ENCODE measurements at regions not wholly inside any gene's neighbourhood (a gene's known extent, or its start where the extent isn't known, plus 50 kb on each side); places are given as distances from the start of the nearest gene placed in this dataset.

DNA sequence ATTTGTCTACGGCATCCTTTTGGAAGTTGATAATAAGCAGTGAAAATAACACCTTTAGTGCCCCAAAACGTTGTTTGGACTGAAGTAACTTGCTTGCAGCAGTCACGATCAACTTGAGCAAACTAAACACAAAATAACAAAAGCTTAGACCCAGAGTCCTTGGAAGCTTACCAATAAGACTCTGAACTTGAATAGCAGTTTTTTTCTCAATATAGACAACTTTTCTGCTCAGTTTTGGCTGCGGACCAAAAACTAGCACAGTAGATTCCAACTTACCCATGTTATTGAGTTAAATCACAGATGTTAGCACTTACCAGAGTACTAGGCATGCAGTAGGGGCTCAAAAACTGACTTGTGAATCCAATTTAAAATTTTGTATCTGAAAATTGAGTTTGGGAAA lies 746.9 kb downstream of the PCDH19 start:
- Histone ChIP-seq H3K4me3 (ENCODE audit: low read depth, low read length) (no peak overlapping the region), H4K8ac (ENCODE audit: low read depth, low read length) (no peak overlapping the region), H3K27me3 (ENCODE audit: insufficient read depth, low read length) (no peaks in the 10 kb centered on the region), H2AK5ac (ENCODE audit: low read length) (no peak overlapping the region), H3K18ac (ENCODE audit: low read length) (no peak overlapping the region), H3K4me1 (ENCODE audit: control insufficient read depth in 1 of 2, insufficient read depth in 2 of 2, low read length in 2 of 2) (no peaks in the 10 kb centered on the region), H3K9ac (ENCODE audit: low read length) (no peak overlapping the region), H2BK5ac (ENCODE audit: low read depth, low read length, poor library complexity) (no peak overlapping the region), H3K27ac (ENCODE audit: low read depth, low read length) (no peak overlapping the region), H3K23ac (ENCODE audit: low read length) (no peak overlapping the region), H2BK12ac (ENCODE audit: low read length) (no peak overlapping the region), H2AFZ (ENCODE audit: insufficient read depth, low read length, poor library complexity) (no peak overlapping the region), H2BK120ac (ENCODE audit: insufficient read depth, low read length, poor library complexity) (no peak overlapping the region), H3K79me1 (ENCODE audit: low read length) (no peaks in the 10 kb centered on the region), H3K36me3 (ENCODE audit: control insufficient read depth in 1 of 2, insufficient read depth in 2 of 2, low read length in 2 of 2) (no peaks in the 10 kb centered on the region), H3K14ac (ENCODE audit: low read length) (no peak overlapping the region), H3K4ac (ENCODE audit: low read depth, low read length) (no peak overlapping the region), H4K91ac (ENCODE audit: low read depth, low read length) (no peak overlapping the region), H3K9me3 (ENCODE audit: insufficient read depth, low read depth, low read length) (no peaks in the 10 kb centered on the region), H3K4me2 (ENCODE audit: low read length) (no peak overlapping the region), H3K79me2 (ENCODE audit: control insufficient read depth, insufficient read depth, low read length, poor library complexity) (no peaks in the 10 kb centered on the region), H4K12ac (ENCODE audit: low read depth, low read length) (no peak overlapping the region)
- DNase-seq: no peak
- WGBS (ENCODE audit: extremely low coverage, insufficient coverage, insufficient read length): no CpG with 5 or more reads among the region's 4 CpGs

DNA sequence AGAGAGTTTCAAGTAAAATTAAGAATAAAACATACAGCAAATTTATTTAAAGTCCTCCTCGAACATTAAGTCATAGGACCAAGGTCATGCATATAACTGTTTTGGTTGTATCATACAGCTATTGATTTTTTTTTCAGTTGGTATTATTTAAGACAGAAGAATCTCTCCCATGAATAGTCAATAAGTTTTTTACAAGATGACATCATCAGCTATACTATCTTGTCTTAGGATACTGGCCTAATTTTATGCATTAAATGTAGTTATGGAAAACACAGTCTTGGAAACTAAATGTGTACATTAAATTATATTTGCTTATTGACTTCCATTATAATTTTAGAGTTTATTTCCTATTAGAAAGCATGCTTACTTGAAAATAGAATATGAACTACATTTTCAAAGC lies 755.9 kb downstream of the PCDH19 start:
- H3K36me3 ChIP-seq (ENCODE audit: control insufficient read depth in 1 of 2, insufficient read depth in 2 of 2, low read length in 2 of 2): no peaks in the 10 kb centered on the region
- no peak overlapping the region for H3K4me3 ChIP-seq (ENCODE audit: low read depth, low read length)
- H3K79me2 ChIP-seq (ENCODE audit: control insufficient read depth, insufficient read depth, low read length, poor library complexity): no peaks in the 10 kb centered on the region
- no peak overlapping the region for H4K12ac ChIP-seq (ENCODE audit: low read depth, low read length)
- no peak overlapping the region for H4K91ac ChIP-seq (ENCODE audit: low read depth, low read length)
- no peak overlapping the region for H3K18ac ChIP-seq (ENCODE audit: low read length)
- no peak overlapping the region for H2BK5ac ChIP-seq (ENCODE audit: low read depth, low read length, poor library complexity)
- H3K4me2 ChIP-seq (ENCODE audit: low read length): no peak overlapping the region
- no peak overlapping the region for H3K14ac ChIP-seq (ENCODE audit: low read length)
- H3K23ac ChIP-seq (ENCODE audit: low read length): no peak overlapping the region
- no peak overlapping the region for H4K8ac ChIP-seq (ENCODE audit: low read depth, low read length)
- no peak overlapping the region for H3K27ac ChIP-seq (ENCODE audit: low read depth, low read length)
- H3K79me1 ChIP-seq (ENCODE audit: low read length): no peaks in the 10 kb centered on the region
- H3K4ac ChIP-seq (ENCODE audit: low read depth, low read length): no peak overlapping the region
- H2BK12ac ChIP-seq (ENCODE audit: low read length): no peak overlapping the region
- H2BK120ac ChIP-seq (ENCODE audit: insufficient read depth, low read length, poor library complexity): no peak overlapping the region
- H2AFZ ChIP-seq (ENCODE audit: insufficient read depth, low read length, poor library complexity): no peak overlapping the region
- no peak overlapping the region for H2AK5ac ChIP-seq (ENCODE audit: low read length)
- H3K9ac ChIP-seq (ENCODE audit: low read length): no peak overlapping the region
- H3K4me1 ChIP-seq (ENCODE audit: control insufficient read depth in 1 of 2, insufficient read depth in 2 of 2, low read length in 2 of 2): no peaks in the 10 kb centered on the region
- no peaks in the 10 kb centered on the region for H3K27me3 ChIP-seq (ENCODE audit: insufficient read depth, low read length)
- WGBS (ENCODE audit: extremely low coverage, insufficient coverage, insufficient read length): no CpG with 5 or more reads among the region's 1 CpG
- H3K9me3 ChIP-seq (ENCODE audit: insufficient read depth, low read depth, low read length): no peaks in the 10 kb centered on the region
- no peak for DNase-seq

DNA sequence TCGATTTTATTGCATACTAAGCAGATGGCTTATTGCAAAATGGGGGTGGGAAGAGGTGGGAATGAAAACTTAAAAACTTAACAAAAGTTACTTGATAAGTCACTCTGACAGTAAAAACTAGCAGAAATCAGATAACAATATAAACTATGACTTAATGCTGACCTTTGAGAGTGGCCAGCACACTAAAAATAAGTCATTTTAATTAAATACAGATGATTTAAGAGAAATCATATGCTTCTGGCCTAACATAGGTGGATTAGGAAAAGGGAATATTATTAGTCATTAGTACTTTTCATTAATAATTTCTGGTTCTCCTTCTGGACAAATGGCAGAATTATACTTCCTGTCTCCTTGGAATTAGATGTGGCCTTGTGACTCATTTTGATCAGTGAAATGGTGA lies 756.7 kb downstream of the PCDH19 start:
- H3K27ac ChIP-seq (ENCODE audit: low read depth, low read length): no peak overlapping the region
- H2AFZ ChIP-seq (ENCODE audit: insufficient read depth, low read length, poor library complexity): no peak overlapping the region
- H3K18ac ChIP-seq (ENCODE audit: low read length): no peak overlapping the region
- no peak for DNase-seq
- H4K12ac ChIP-seq (ENCODE audit: low read depth, low read length): no peak overlapping the region
- no peaks in the 10 kb centered on the region for H3K4me1 ChIP-seq (ENCODE audit: control insufficient read depth in 1 of 2, insufficient read depth in 2 of 2, low read length in 2 of 2)
- H3K9ac ChIP-seq (ENCODE audit: low read length): no peak overlapping the region
- H3K79me2 ChIP-seq (ENCODE audit: control insufficient read depth, insufficient read depth, low read length, poor library complexity): no peaks in the 10 kb centered on the region
- no peak overlapping the region for H2AK5ac ChIP-seq (ENCODE audit: low read length)
- no peak overlapping the region for H2BK12ac ChIP-seq (ENCODE audit: low read length)
- no peaks in the 10 kb centered on the region for H3K27me3 ChIP-seq (ENCODE audit: insufficient read depth, low read length)
- H3K36me3 ChIP-seq (ENCODE audit: control insufficient read depth in 1 of 2, insufficient read depth in 2 of 2, low read length in 2 of 2): no peaks in the 10 kb centered on the region
- H4K91ac ChIP-seq (ENCODE audit: low read depth, low read length): no peak overlapping the region
- H3K4me3 ChIP-seq (ENCODE audit: low read depth, low read length): no peak overlapping the region
- H2BK120ac ChIP-seq (ENCODE audit: insufficient read depth, low read length, poor library complexity): no peak overlapping the region
- no peaks in the 10 kb centered on the region for H3K79me1 ChIP-seq (ENCODE audit: low read length)
- no peak overlapping the region for H2BK5ac ChIP-seq (ENCODE audit: low read depth, low read length, poor library complexity)
- H3K4me2 ChIP-seq (ENCODE audit: low read length): no peak overlapping the region
- WGBS (ENCODE audit: extremely low coverage, insufficient coverage, insufficient read length): no CpG with 5 or more reads among the region's 1 CpG
- H4K8ac ChIP-seq (ENCODE audit: low read depth, low read length): no peak overlapping the region
- no peak overlapping the region for H3K14ac ChIP-seq (ENCODE audit: low read length)
- H3K4ac ChIP-seq (ENCODE audit: low read depth, low read length): no peak overlapping the region
- H3K9me3 ChIP-seq (ENCODE audit: insufficient read depth, low read depth, low read length): no peaks in the 10 kb centered on the region
- H3K23ac ChIP-seq (ENCODE audit: low read length): no peak overlapping the region

GRCh38 chrX:99613041-99613440 lies 797.0 kb downstream of the PCDH19 start:
- Histone ChIP-seq H3K4me3 (ENCODE audit: low read depth, low read length) (no peak overlapping the region), H3K23ac (ENCODE audit: low read length) (no peak overlapping the region), H2BK120ac (ENCODE audit: insufficient read depth, low read length, poor library complexity) (no peak overlapping the region)

More at GRCh38 chrX:99613041-99613440, 797.0 kb downstream of the PCDH19 start:
- Histone ChIP-seq H3K9me3 (ENCODE audit: insufficient read depth, low read depth, low read length) (no peaks in the 10 kb centered on the region), H2BK12ac (ENCODE audit: low read length) (no peak overlapping the region), H2BK5ac (ENCODE audit: low read depth, low read length, poor library complexity) (no peak overlapping the region), H2AFZ (ENCODE audit: insufficient read depth, low read length, poor library complexity) (no peak overlapping the region), H3K4me2 (ENCODE audit: low read length) (no peak overlapping the region), H3K79me1 (ENCODE audit: low read length) (no peaks in the 10 kb centered on the region), H3K9ac (ENCODE audit: low read length) (no peak overlapping the region), H3K79me2 (ENCODE audit: control insufficient read depth, insufficient read depth, low read length, poor library complexity) (no peaks in the 10 kb centered on the region), H3K27ac (ENCODE audit: low read depth, low read length) (no peak overlapping the region), H4K8ac (ENCODE audit: low read depth, low read length) (no peak overlapping the region), H4K12ac (ENCODE audit: low read depth, low read length) (no peak overlapping the region), H3K4ac (ENCODE audit: low read depth, low read length) (no peak overlapping the region), H3K18ac (ENCODE audit: low read length) (no peak overlapping the region), H2AK5ac (ENCODE audit: low read length) (no peak overlapping the region), H3K27me3 (ENCODE audit: insufficient read depth, low read length) (no peaks in the 10 kb centered on the region), H3K4me1 (ENCODE audit: control insufficient read depth in 1 of 2, insufficient read depth in 2 of 2, low read length in 2 of 2) (no peaks in the 10 kb centered on the region), H4K91ac (ENCODE audit: low read depth, low read length) (no peak overlapping the region), H3K36me3 (ENCODE audit: control insufficient read depth in 1 of 2, insufficient read depth in 2 of 2, low read length in 2 of 2) (no peaks in the 10 kb centered on the region), H3K14ac (ENCODE audit: low read length) (no peak overlapping the region)
- no peak for DNase-seq
